Testis (tissue), 2 donors: ENCODE measurements at regions not wholly inside any gene's neighbourhood (a gene's known extent, or its start where the extent isn't known, plus 50 kb on each side); places are given as distances from the start of the nearest gene placed in this dataset.
"Not testable (repeated sequence)": the region's sequence is repeated elsewhere in the genome, so short reads cannot be mapped to it uniquely, and the experiment has no call there.

ENCODE experiments used
- DNase-seq: peaks from one replicate; pipeline ENCODE4 v3.0.0-alpha.2; 2019
- H3K27ac ChIP-seq, 2 donors: fragments of 200-600 bp; sonication (generic); one replicate each; pipeline ENCODE4 v1.5.1; 2019
- H3K27me3 ChIP-seq: fragments of 200-600 bp; sonication (generic); one replicate; pipeline ENCODE4 v1.5.1; 2019
- H3K36me3 ChIP-seq: fragments of 200-600 bp; sonication (generic); one replicate; pipeline ENCODE4 v1.5.1; 2017; ENCODE audit warnings: low read depth; ENCODE audit errors: missing control alignments
- H3K4me1 ChIP-seq: fragments of 200-600 bp; sonication (generic); one replicate; pipeline ENCODE4 v1.5.1; 2019
- H3K4me3 ChIP-seq, 2 donors: fragments of 200-600 bp; sonication (generic); one replicate each; pipeline ENCODE4 v1.5.1; 2017 to 2019
- H3K9me3 ChIP-seq: fragments of 200-600 bp; sonication (generic); one replicate; pipeline ENCODE4 v1.5.1; 2017
- CTCF ChIP-seq, 3 experiments: fragments of 450-650 bp in 2 of 3; fragments of 200-600 bp in 1 of 3; sonication (generic) in 1 of 3; IDR thresholded peaks; one replicate each; pipeline ENCODE4 v1.5.1; 2016 to 2019; ENCODE audit warnings: antibody characterized with exemption in 3 of 3, mild to moderate bottlenecking in 2 of 3, moderate library complexity in 1 of 3
- POLR2A ChIP-seq: fragments of 450-650 bp; IDR thresholded peaks from one replicate; pipeline ENCODE4 v1.6.1; 2017; ENCODE audit warnings: antibody characterized with exemption, mild to moderate bottlenecking, moderate library complexity
- WGBS, 2 donors: methylation state at CpG; one replicate each; pipeline ENCODE4 v1.1.5; 2018; 5-methylcytosine and 5-hydroxymethylcytosine counted together
- intact Hi-C: fragments of 100-400 bp; cut with DNase I; formaldehyde crosslinking; loops from one replicate; pipeline ENCODE4 v1.15.1; 2023; ENCODE audit warnings: low total_unique reads

GRCh38 chr5:60024104-60024503 is 130.6 kb upstream of the PDE4D start:
- no peak for DNase-seq
- no peaks in the 10 kb centered on the region for H3K4me1 ChIP-seq
- intact Hi-C loops, result no loop called here
- H3K4me3 ChIP-seq, result no peak overlapping the region
- H3K9me3 ChIP-seq, result no peaks in the 10 kb centered on the region
- no peaks in the 10 kb centered on the region for H3K27me3 ChIP-seq
- H3K36me3 ChIP-seq, result no peaks in the 10 kb centered on the region
- TF ChIP-seq POLR2A (no peak), CTCF (IDR thresholded peaks at IDR 0.05) (no peak)
- no peak overlapping the region for H3K27ac ChIP-seq

GRCh38 chr5:60023255-60023654 is 129.7 kb upstream of the PDE4D start:
- no peaks in the 10 kb centered on the region for H3K36me3 ChIP-seq
- no peaks in the 10 kb centered on the region for H3K9me3 ChIP-seq
- H3K4me3 ChIP-seq, result no peak overlapping the region
- no peak overlapping the region for H3K27ac ChIP-seq
- TF ChIP-seq CTCF (IDR thresholded peaks at IDR 0.05), result no peak
- no peak for TF ChIP-seq POLR2A
- no peaks in the 10 kb centered on the region for H3K27me3 ChIP-seq
- DNase-seq, result no peak
- intact Hi-C loops, result no loop called here
- no peaks in the 10 kb centered on the region for H3K4me1 ChIP-seq

DNA sequence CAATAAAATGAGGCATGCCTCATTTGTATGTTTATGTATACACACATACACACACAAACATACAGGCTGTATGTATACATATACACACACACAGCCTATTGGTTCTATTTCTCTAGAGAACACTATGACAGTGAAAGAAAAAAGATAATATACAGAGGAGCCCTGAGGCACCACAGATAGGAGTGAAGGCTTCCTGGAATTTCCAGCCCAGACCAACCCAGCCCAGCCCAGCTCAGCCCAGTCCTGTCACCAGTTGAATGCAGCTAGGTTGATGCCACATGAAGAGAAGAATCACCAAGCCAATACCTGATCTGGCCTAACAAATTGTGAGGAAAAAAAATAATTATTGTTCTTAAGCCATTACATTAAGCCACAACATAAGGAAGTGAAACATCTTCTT is 126.9 kb upstream of the PDE4D start:
- H3K4me1 ChIP-seq, result no peaks in the 10 kb centered on the region
- no peaks in the 10 kb centered on the region for H3K9me3 ChIP-seq
- no peaks in the 10 kb centered on the region for H3K36me3 ChIP-seq
- no peak overlapping the region for H3K27ac ChIP-seq
- H3K4me3 ChIP-seq, result no peak overlapping the region
- no peaks in the 10 kb centered on the region for H3K27me3 ChIP-seq
- intact Hi-C loops, result no loop called here
- DNase-seq, result no peak
- TF ChIP-seq POLR2A, result no peak
- no peak for TF ChIP-seq CTCF (IDR thresholded peaks at IDR 0.05)

- 76 to 81% methylated on average over 1 of the region's 1 CpG for WGBS, 2 donors
- not testable (repeated sequence) for H3K4me1 ChIP-seq, DNase-seq
These were observed 125.4 kb upstream of the PDE4D start for GRCh38 chr5:60018960-60019359.

GRCh38 chr5:60018091-60018490 is 124.6 kb upstream of the PDE4D start:
- H3K9me3 ChIP-seq, result no peaks in the 10 kb centered on the region
- no peaks in the 10 kb centered on the region for H3K4me1 ChIP-seq
- no peak overlapping the region for H3K4me3 ChIP-seq
- TF ChIP-seq CTCF (IDR thresholded peaks at IDR 0.05) (no peak), POLR2A (no peak)
- H3K27me3 ChIP-seq, result no peaks in the 10 kb centered on the region
- DNase-seq, result no peak
- intact Hi-C loops, result no loop called here
- H3K36me3 ChIP-seq, result no peaks in the 10 kb centered on the region
- H3K27ac ChIP-seq, result no peak overlapping the region

More at GRCh38 chr5:60018960-60019359, 125.4 kb upstream of the PDE4D start:
- H3K9me3 ChIP-seq, intact Hi-C loops, H3K27me3 ChIP-seq, H3K4me3 ChIP-seq, H3K27ac ChIP-seq, H3K36me3 ChIP-seq: not testable (repeated sequence)

- no peak overlapping the region for H3K27ac ChIP-seq
- TF ChIP-seq POLR2A, result no peak
- TF ChIP-seq CTCF (IDR thresholded peaks at IDR 0.05), result no peak
- H3K27me3 ChIP-seq, result no peaks in the 10 kb centered on the region
- H3K36me3 ChIP-seq, result no peaks in the 10 kb centered on the region
- no peaks in the 10 kb centered on the region for H3K9me3 ChIP-seq
- no peak for DNase-seq
- 63 to 68% methylated on average over 2 of the region's 2 CpGs for WGBS, 2 donors
- no peak overlapping the region for H3K4me3 ChIP-seq
- intact Hi-C loops, result no loop called here
- H3K4me1 ChIP-seq, result no peaks in the 10 kb centered on the region
These were observed 120.8 kb upstream of the PDE4D start for GRCh38 chr5:60014331-60014730.
